Putamen (tissue), 1 donor: ENCODE measurements at regions not wholly inside any gene's neighbourhood (a gene's known extent, or its start where the extent isn't known, plus 50 kb on each side); places are given as distances from the start of the nearest gene placed in this dataset.
"Not testable (repeated sequence)": the region's sequence is repeated elsewhere in the genome, so short reads cannot be mapped to it uniquely, and the experiment has no call there.

ENCODE experiments used
- DNase-seq: peaks from one replicate; pipeline ENCODE4 v3.0.0-alpha.2; 2016; ENCODE audit warnings: low spot score

DNA sequence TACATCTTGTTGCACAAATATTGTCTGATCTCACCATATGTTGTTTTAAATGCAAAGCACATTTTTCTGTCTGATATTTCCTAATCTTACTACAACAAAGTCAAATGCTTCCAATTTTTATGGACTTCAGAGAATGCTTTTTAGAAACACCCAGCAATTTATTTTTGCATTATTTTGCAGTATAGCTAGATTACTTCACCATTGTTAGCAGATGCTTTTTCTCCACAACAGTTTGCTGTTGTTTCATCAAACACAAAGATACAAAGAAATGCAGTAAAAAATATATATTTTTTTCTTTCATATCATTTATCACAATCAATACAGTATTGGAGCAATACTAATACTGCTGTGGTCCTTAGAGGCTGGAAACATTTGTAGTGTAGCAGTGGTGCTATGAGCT, 674.4 kb downstream of the TMTC2 start:
- no peak for DNase-seq

DNA sequence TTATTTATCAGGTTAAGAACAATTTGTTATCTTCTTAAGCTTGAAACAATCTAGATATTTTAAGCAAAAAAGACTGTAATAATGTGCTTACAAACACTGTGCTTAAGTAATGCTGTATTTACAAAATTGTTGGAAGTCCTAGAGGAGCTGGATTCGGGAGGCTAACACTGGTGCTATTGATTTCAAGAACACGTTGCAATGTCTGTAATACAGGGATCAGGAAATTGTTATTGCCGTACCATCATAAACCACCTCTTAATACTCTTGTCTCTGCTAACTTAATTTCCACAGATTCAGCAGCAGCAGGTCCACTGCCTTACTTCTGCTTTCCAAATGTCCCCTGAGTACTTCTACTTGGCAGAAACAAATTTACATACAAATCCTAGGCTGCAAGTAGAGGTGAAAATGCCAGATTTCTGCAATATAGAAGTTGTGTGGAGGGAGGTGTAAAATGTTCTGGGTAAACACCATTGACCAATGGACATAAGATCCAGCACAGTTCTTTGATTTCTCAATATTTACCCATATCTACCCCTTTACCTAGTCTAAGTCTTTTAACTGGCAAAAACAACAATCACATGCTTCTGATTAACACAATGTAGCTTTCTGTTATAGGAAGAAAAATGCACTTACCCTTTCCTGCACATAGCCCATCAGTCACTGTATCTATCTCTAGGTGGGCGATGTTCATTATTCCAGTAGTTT, 663.4 kb downstream of the TMTC2 start:
- DNase-seq = no peak

DNA sequence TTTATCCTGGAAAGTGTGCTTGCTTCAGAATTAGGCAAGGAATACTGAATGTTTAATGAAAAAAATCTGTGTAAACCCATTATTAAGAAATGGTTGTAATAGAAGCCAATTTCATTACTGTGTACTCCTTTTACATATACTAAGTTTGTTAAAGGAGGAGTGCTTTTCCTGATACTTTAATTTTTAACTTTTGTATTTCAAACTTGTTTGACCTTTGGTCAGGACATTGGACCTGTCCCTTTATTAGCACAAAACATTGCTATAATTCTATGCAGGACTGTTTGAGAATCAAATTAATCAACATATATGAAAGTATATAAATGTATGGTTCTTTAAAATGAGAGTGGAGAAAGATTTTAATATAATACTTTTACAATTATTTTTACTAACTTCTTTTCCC, 659.6 kb downstream of the TMTC2 start:
- no peak for DNase-seq

DNA sequence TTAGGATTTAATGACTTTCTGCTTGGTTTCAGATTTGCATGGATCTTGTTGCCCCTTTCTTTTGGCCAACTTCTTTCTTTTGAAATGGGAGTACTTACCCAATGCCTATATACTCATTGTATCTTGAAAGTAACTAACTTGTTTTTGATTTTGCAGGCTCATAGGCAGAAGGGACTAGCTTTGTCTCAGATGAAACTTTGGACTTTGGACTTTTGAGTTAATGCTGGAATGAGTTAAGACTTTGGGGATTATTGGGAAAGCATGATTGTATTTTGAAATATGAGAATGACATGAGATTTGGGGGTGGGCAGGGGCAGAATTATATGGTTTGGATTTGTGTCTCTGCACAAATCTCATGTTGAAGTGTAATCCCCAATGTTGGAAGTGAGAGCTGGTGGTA, 657.1 kb downstream of the TMTC2 start:
- no peak for DNase-seq

GRCh38 chr12:83335748-83336147, 649.0 kb downstream of the TMTC2 start:
- DNase-seq = no peak

DNA sequence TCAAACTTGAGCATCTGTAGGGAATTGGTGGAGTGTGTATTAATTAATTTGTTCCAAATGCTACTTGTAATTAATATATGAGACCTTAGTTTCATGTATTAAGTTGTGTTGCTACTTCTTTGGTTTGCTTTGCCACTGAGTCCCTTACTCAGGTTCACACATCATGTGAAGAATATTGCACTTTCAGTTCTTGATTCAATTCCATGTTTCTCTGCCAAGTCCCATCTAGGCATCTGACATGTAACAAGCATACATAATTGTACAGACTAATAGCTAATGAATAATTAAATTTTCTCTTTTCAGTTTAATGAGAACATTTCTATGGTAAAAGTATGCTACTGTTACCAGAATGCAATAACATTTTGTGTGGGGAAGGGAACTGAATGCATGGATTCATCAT, 640.0 kb downstream of the TMTC2 start:
- no peak for DNase-seq

GRCh38 chr12:83323866-83324265, 637.2 kb downstream of the TMTC2 start:
- no peak for DNase-seq

DNA sequence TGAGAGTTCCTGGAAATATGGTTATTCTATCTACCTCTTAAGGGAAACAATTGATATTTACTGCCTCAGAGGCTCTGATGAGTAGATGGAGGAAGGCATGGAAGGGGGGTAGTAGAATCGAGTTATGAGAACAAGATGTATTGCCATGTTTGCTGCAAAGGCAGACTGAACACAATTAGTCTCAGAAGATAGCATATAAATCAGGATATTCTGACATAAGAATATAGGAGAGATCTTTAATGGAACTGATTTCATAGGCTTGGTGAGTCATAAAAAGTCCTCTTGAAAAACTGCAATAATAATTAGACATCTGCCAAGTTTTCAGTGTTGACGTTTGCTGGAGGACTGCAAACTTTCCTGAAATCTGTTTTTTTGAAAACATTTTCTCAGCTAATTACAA, 636.1 kb downstream of the TMTC2 start:
- no peak for DNase-seq

DNA sequence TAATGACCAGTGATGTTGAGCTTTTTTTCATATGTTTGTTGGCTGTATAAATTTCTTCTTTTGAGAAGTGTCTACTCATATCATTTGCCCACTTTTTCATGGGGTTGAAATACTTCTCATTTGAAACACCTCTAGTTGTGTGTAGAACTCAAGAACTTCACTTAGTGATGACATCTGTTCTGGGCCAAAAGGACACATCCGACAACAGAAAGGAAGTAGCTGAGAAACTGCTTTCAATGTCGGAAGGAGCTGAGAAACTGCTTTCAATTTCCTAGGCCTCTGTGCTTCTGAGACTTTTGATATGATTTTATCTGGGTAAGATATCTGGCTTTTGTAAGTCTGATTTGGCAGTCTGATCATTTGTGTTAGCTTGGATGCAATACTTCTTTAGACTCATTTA, 635.3 kb downstream of the TMTC2 start:
- no peak for DNase-seq

DNA sequence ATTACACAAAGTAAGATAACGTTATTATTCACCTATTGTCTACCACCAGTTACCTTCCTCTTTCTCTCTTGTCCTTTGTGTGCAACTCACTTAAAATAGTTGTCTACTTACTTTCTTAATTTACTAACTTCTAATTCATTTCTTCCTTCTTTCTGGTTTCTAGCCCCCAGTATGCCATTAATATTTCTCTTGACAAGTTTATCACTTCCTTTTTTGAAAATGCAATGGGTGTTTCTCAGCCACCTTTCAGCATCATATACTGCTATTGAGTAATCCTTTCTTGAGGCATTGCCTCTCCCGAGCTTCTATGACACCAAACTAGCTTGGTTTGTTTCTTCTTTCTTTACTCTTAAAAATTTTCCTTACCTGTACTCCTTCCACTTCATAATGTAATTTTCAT, 633.6 kb downstream of the TMTC2 start:
- DNase-seq = no peak

GRCh38 chr12:83318386-83319098, 631.8 kb downstream of the TMTC2 start:
- DNase-seq = no peak

GRCh38 chr12:83317595-83317994, 630.9 kb downstream of the TMTC2 start:
- DNase-seq = no peak

DNA sequence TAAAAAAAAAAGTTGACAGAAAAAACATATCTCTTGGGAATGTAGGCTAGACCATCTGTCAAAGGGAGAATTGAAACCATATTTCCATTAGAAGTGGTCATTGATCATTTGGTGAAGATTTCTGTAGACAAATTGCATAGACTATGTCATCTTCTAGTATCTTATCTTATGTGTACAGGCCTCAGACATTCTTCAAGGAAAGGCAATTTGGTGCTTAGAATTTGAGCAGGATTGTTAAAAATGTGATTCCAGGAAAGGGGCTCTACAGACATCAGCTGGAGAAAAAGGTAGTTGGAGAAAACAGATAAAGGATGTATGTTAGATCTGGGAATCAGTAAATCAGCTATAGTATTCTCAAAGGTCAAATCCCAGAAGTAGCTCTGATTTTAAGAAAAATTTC, 627.1 kb downstream of the TMTC2 start:
- no peak for DNase-seq

GRCh38 chr12:83313322-83313721, 626.6 kb downstream of the TMTC2 start:
- no peak for DNase-seq

DNA sequence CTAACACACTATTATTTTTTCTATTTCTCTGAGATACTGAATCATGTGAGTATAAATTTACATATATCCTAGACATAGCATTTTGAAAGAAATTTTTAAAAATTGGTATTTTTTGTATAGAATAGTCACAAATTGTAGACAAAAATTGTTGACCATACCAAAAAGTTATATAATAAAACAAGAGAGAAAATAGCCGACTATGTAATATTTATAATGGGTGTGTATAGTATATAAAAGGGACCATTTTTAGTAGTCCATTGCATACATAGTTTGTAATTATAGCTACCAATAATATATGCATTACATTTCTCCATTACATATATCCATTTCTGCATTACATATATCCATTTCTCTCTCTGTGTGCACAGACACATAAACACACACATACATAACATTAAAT, 590.2 kb downstream of the TMTC2 start:
- no peak for DNase-seq

- DNase-seq = no peak
Observed at GRCh38 chr12:83271201-83271600, 584.5 kb downstream of the TMTC2 start.

GRCh38 chr12:83265808-83266207, 579.1 kb downstream of the TMTC2 start:
- no peak for DNase-seq

GRCh38 chr12:83261998-83262397, 575.3 kb downstream of the TMTC2 start:
- DNase-seq = no peak

DNA sequence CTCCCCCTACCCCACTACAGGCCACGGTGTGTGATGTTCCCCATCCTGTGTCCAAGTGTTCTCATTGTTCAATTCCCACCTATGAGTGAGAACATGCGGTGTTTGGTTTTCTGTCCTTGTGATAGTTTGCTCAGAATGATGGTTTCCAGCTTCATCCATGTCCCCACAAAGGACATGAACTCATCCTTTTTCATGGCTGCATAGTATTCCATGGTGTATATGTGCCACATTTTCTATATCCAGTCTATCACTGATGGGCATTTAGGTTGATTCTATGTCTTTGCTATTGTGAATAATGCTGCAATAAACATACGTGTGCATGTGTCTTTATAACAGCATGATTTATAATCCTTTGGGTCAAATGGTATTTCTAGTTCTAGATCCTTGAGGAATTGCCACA, 573.4 kb downstream of the TMTC2 start:
- not testable (repeated sequence) for DNase-seq

DNA sequence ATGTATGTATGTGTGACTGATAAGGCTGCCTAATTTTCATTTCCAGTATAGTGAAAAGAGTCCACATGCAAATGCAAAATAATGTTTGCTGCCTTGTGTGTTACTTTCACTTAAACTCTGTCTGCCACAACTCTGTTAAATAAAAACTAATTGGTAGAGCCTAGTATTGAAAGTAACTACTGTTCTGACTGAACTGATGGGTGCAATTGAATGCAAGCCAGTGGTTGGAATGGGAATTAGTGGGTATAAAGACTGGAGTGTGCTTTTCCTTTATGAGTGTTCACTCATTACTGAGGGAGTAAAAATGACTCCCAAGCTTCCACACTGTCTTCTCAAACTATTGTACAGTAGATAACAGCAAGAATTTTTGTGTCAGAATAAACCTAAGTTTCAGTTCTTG, 571.0 kb downstream of the TMTC2 start:
- DNase-seq = no peak

DNA sequence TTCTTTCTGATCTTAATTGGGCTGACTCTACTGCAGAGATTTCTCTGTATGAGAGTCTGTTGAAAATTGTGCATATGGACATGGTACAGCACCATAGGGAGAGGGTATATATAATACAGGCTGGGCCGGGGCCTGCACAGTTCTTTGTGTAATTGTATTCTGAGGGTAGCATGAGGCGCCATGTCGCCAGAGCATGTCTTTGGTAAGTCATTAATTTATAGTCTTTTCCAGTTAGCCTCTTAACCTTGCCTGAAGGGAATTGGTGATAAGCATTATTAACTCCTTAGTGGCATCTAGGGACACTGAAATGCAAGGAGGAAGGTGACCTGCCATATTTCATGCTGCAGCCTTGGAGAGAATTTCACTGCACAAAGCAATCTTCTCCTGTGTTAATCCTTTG, 569.9 kb downstream of the TMTC2 start:
- DNase-seq = no peak

DNA sequence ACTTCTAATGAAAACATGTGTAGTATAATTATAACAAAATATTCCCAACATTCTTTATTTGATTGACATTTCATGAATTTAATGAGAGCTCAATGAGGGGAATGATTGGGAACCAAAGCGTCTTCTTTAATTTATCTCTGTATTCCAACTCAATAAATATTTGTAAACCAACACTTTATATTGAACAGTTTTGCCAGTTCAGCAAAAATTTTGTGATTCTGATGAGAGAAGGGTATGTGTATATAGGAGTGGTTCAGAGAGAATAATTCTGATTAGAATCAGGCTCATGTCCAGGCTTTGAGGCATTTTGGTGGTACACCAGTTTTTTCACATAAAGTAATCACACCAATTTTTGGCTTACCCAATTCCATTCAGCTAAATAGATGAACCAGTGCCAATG, 564.2 kb downstream of the TMTC2 start:
- no peak for DNase-seq

DNA sequence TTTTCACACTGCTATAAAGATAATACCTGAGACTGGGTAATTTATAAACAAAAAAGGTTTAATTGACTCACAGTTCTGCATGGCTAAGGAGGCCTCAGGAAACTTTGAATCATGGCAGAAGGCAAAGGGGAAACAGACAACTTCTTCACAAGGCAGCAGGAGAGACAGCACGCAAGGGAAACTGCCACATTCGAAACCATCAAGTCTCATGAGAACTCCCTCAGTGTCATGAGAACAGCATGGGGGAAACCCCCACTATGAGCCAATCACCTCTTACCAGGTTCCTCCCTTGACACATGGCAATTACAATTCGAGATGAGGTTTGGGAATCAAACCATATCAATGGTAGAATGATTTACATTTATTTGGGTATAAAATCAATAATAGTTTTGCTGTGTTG, 558.5 kb downstream of the TMTC2 start:
- no peak for DNase-seq

GRCh38 chr12:83244001-83244400, 557.3 kb downstream of the TMTC2 start:
- no peak for DNase-seq
